ENCODE measurements at regions not wholly inside any gene's neighbourhood (a gene's known extent, or its start where the extent isn't known, plus 50 kb on each side); places are given as distances from the start of the nearest gene placed in this dataset.

DNA sequence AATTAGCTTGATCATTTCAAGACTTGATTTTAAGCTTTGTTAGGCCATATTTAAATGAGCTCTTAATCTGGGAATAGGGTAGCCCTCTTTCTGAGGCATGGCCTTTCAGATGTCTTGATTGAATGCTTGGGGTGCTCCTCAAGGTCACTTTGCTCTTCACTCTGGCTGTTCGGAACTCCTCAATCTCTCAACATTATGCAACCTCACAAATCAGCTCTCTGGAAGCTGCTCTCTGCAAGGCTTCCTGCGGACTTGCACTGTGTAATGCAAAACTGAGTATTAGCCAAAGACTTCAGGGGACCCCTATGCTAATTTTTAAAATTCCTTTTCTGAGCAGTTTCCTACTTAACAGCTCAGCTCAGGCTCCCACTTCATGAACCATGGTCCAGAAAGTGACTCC, 398.3 kb downstream of the PRDM5 start:
- no peak for DNase-seq

DNA sequence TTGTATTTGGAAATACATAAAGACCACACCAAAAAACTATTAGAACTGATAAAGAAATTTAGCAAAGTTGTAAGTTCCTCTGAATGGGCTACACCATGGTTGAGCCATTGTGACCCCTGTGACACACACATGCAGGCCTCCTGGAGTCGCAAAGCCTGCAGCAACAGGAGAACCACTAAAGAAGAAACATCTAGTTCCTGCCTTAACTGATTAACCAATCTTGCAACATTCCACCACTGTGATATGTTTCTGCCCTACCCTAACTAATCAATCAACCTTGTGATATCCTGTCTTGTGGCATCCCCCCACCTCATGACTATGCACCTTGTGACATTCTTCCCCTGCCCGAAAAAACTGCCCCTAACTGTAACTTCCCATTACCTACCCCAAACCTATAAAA, 401.8 kb downstream of the PRDM5 start:
- DNase-seq: no peak

DNA sequence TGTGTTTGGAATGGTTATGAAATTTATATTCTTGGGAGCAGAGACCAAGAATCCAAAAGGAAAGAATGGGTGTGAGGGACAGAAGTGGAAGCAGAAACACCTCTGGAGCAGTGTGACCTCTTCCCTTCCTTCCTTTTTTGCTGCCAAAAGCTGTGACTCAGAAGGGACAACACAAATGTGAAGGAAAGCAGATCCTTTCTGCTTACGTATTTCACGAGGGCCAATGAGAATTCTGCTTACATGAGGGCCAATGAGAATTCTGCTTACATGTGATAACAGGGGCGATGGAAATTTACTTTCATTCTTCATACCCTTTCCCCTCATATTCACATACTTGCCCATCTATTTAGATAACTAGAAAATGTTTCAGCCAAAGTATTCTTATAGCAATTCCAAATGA, 404.6 kb downstream of the PRDM5 start:
- peak; percentile 18 for DNase-seq

DNA sequence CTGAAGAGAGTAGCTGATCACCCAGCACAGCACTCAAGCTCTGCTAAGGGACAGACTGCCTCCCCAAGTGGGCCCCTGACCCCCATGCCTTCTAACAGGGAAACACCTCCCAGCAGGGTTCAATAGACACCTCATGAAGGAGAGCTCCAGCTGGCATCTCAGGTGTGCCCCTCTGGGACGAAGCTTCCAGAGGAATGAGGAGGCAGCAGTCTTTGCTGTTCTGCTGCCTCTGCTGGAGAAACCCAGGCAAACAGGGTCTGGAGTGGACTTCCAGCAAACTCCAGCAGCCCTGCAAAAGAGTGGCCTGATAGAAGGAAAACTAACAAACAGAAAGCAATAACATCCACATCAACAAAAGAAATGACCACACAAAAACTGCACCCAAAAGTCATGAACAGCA, 412.8 kb downstream of the PRDM5 start:
- DNase-seq: no peak

DNA sequence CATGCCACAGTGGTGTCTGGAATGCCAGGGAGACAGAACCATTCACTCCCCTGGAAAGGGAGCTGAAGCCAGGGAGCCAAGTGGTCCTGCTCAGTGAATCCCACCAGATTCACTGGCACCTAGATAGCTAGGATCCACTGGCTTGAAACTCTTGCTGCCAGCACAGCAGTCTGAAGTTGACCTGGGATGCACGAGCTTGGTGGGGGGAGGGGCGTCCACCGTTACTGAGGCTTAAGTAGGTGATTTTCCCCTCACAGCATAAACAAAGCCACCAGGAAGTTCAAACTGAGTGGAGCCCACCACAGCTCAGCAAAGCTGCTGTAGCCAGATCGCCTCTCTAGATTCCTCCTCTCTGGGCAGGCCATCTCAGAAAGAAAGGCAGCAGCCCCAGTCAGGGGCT, 413.3 kb downstream of the PRDM5 start:
- DNase-seq: no peak

DNA sequence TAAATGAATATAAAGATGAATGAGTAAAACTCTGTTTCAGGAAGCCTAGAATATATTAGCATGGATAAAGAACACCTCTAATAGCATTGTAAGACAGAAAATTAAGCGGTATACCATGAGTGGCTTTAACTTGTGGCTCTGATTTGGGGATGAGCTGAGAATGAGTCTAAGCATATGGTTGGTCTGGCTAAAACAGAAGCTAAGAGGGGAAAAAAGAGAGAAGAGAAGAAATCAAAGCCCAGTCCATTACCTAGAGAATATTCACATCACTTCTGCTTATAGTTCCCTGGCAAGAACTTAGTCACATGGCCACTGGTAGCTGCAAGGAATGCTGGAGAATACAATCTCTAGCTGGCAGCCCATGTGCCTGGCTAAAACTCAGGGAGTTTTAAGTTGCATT, 414.5 kb downstream of the PRDM5 start:
- no peak for DNase-seq

DNA sequence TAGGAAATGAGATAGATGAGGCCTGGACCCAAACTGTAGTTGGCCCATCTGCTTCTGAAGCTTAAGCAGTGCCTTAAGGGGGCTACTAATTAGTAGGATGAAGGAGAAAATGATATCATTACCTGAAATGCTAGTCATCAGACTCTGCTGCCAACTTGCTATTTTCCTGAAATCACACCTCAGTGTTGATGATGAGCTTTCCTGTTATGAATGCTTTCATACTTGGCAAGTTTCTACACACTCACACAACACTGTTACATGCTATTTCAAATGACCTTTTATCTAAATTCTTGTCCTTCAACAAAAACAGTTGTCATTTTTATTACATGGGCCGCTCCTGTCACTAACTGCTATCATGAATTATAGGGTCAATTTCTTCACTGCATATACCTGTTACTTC, 416.0 kb downstream of the PRDM5 start:
- DNase-seq: no peak

DNA sequence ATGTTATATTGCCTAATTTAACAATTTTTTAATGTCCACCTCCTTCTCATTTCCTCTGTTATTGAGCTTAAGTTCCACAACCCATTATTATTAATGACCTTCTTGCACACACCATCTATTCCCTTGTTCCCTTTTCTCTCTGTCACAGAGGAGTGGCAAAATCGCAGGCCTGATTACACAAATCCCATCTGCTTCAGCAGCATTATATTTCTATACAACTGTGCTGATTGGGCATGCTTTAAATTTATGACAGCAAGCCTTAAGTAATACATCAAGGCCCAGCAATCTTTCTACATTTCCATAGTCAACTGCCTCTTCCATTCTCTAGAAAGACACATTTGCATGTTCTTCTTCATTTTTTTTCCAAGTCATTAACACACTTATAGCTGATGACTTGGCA, 423.8 kb downstream of the PRDM5 start:
- no peak for DNase-seq

DNA sequence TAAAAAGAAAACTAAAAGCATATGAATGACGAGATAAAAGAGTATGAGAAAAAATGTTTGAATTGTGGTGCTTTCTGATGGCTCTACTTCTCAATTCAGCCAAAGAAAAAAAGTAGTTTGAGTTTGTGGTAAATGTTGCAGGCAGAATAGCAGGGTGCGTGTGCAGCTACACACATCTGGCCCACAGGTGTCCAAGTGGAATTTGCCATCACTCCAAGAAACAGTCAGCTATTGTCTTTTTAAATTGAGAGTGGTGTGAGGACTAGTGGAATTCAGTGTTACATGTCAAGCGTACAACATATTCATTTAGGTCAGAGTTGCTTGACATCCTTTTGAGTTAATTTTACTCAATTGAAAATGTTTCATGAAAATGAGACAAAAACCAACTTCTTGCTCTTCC, 424.8 kb upstream of the MAD2L1 start:
- DNase-seq: no peak

DNA sequence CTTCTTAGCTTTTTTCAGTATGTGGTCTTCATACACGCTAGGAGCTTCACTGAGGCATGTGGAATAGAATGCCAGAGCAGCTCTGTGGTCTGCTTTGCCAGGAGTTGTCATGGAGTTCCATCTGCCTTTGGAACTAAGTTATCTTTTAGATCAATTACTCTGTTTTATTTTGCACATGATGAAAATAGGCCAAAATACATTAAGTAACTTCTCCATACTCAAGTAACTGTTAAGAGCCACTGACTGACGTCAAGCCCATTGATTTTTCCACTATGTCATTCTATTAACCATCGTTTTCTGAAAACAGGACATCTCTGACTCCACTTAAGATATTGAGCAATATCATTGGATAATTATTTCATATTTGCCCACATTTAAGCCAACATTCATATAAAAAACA, 415.1 kb upstream of the MAD2L1 start:
- no peak for DNase-seq

DNA sequence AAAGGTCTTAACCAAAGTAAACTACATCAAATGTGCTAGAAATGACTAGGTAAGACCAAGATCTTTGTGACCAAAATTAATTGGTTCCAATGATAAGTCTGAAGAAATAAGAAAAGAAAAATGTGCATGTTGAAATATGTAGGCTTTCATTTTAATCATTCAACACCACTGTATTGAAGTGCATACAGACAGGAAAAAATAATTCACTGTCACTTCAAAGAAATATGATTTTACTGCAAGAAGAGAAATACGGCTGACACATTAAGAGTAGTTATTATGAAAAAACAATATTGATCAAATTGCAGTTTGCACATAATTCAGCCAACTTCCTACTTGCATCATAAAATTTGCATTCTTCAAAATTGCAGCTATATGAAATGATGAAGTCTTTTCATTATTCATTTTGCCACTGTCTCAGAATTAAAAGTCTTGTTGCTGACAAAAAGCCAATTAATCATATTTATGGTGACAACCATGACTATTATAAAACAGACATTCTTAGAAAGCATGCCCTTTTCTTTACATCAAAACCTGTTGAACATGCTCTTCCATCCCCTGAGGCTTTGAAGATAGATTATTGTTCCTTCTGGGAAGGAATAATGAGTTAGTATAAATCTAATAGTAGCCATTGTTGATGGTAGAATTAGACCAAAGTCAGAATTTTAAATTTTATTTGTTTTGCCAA, 405.9 kb upstream of the MAD2L1 start:
- DNase-seq: no peak

DNA sequence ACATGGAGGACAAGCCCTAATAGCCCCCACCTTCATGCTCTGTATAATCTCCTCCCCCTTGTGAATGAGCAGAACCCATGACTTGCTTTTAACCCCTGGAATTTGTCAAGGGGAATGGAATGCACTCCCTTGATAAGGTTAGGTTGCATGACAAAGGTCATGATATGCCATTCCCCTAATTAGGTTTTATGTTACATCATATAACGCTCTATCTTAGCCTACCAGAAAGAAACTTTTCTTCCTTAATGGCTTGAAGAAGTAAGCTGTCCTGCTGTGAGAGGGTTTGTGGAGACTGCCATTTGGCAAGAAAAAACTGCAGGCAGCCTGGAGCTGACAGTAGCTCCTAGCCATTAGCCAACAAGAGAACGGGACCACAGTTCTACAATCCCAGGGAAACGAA, 399.8 kb upstream of the MAD2L1 start:
- no peak for DNase-seq

DNA sequence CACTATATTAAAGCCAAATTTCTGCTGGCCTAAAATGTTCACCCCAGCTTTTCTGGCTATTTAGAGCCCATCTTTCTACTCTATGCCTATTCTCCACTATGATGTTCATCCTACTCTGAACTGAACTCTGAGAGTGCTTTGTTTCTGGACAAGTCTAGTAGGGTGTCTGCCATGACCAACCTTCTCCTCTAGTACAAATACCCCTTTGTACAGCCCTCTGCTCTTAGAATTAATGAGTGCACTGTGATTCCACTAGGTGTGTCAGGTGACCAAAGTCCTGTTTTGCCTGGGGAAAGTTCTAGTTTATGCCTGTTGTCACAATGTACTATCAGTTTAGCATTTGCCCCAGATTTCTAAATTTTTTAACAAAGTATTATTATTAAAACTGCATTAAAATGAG, 388.1 kb upstream of the MAD2L1 start:
- DNase-seq: no peak

DNA sequence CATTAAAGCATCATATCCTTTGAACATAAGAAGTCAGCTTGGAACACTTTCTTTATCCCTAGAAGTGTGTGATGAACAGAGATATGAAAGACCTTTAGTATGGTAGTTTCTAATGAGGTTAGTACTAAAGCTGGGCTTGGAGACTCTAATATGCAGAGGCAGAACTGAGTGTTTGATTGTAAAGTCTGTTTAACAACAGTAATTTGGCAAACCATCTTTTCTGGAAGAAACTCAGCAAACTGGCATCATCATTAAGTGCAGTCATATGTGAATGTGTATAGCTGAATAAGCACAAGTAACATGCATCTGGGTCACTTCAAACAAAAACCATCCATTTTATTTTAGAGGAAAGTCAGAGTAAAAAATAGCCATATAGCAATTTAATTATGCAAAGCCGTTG, 385.9 kb upstream of the MAD2L1 start:
- DNase-seq: no peak

DNA sequence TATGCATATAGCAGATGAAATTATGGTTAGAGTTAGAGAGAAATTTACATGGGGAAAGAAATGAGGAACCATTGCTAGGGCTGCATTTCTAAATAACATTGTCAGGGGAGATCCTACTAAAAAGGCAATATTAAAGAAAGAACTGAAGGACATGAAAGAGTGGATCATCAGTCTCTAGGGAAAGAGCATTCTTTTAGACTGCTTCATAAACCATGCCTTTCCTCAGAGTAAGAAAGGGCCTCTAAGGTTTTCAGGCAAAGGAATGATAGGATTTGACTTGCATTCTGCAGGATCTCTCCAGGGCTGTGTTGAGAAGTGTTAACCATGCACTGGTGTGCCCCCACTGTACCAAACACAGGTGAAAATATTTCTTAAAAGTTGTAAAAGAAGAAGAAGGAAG, 385.4 kb upstream of the MAD2L1 start:
- DNase-seq: no peak

DNA sequence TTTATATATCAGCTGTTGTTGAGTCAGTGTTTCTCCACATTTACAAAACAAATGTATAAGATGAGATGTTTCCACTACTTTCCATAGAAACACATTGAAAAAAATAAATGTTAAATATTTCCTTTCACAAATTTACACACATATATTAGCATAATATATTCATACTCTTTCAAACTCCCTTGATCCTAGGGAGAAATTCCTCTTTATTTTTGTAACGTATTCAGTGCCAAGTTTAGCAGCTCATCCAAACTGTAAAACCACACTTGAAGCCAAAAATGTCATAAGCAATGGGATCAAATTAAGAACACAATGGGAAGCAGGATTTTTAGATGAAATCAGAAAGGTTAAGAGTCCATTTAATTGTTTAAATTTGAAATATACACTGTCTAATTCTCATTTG, 381.1 kb upstream of the MAD2L1 start:
- no peak for DNase-seq

DNA sequence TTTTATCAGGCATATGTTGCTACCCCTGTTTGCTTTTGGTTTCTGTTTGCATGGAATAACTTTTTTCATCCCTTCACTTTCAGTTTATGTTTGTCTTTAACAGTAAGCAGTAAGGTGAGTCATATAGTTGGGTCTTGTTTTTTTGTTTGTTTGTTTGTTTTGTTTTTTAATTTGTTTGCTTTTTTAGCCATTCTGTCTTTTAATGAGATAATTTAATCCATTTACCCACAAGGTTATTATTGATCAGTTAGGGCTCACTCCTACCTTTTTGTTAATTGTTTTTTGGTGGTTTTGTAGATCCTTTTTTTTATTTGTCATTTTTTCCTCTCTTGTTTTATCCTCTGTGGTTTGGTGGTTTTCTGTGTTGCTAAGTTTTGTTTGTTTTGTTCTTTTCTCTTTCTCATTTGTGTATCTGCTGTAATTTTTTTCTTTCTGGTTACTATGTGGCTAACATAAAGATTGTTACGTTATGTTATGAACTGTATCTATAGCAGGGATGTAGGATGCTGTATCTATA, 379.5 kb upstream of the MAD2L1 start:
- no peak for DNase-seq

DNA sequence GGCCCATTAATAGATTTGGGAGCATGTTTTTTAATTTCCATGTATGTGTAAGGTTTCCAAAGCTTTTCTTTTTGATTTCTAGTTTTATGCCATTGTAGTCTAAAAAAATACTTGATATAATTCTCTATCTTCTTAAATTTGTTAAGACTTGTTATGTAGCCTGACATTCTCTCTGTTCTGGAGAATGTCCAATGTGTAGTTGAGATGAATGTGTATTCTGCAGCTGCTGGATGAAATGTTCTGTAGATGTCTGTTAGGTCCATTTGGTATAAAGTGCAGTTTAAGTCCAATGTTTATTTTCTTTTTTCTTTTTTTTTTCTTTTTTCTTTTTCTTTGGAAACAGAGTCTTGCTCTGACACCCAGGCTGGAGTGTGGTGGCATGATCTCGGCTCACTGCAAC, 378.5 kb upstream of the MAD2L1 start:
- DNase-seq: no peak

DNA sequence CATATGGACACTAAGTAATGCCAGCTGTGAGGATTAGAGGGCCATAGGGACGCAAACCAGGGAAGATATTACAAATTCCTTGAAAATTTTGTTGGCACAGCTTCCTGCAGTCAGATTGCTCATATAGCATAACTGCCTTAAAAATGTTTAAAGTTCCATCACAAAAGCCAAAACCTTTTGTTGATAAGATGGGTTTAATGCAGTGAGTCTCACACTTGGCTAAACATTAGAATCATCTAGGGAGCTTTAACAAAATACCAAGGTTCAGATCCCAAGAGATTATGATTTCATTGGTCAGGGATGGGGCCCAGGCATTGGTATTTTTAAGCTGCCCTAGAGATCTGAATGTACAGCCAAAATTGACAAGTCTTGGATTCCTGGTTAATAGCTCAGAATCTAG, 376.5 kb upstream of the MAD2L1 start:
- no peak for DNase-seq

DNA sequence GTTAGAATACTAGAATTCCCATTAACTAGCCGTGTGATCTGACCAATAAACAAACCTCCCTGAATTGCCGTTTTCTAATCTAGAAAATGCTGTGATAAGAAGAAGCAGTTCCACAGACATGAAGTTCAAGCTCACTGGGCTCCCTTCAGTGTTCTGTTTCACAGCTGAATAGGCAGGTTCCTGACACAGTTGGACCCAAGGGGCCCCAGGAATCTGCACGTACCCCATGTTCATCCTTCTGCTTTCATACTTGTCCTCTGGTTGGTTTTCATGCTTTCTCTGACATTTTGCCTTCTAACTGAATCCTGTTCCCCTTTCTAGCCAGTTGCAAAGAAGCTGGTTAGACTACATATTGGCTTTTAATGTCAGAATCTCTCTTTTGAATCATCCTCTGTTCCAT, 374.1 kb upstream of the MAD2L1 start:
- DNase-seq: no peak

DNA sequence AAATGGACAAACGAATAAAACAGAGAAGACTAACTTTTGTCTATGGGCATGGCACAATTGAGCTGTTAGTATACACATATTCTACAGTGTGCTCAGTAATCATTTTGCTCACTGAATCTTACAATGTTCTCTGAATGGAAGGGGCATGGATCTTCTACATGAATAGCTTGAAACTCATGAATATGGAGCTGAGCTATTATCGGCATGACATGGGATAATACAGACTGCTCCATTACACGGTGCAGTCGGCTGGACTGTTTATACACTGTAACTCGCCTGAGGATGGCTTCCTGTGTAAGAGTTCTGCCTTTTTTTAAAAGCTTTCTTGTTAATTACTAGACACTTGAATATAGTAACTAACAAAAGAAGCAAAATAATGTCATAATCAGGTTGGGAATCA, 368.5 kb upstream of the MAD2L1 start:
- DNase-seq: no peak

DNA sequence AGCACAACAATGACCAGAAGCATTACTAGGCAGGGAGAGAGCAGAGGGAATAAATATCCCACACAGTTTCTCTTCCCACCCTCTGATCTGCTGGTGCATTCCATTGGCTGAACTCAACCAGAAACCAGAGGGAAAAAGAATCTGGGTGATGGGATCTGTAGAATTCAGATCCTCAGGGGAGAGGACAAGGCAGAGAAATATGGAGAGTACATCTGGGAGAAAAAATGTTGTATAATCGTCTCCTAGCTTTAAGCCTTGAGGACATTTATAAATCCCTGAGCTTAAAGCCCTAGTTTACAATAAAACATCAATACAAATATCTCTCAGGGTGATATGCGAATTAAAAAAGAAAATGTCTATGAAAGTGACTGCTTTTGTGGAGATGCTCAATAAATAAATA, 368.1 kb upstream of the MAD2L1 start:
- DNase-seq: no peak

DNA sequence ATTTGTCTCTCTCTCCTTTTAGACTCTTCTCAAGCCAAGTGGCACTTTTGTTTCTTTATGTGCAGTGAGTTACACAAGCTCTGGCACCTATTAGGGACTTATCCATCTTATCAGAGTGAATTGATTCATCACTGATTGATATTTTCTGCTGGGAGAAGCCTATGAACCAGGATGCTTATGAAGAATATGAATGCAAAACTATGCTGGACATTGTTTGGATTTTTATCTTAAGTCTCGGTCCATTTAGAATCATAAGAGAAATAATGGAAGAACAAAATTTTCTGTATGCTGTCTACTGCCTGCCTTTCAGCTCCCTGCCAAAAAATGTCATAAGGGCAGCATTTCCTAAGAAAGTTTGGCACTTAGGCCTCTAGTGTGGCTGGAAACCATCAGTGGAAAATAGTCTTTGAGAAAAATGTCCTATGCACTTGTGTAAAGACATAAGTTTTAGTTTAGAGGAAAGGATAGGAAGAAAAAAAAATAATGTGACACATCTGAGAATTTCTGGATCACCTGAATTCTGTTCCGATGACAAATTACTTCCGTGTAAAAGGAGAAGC, 365.7 kb upstream of the MAD2L1 start:
- DNase-seq: no peak

DNA sequence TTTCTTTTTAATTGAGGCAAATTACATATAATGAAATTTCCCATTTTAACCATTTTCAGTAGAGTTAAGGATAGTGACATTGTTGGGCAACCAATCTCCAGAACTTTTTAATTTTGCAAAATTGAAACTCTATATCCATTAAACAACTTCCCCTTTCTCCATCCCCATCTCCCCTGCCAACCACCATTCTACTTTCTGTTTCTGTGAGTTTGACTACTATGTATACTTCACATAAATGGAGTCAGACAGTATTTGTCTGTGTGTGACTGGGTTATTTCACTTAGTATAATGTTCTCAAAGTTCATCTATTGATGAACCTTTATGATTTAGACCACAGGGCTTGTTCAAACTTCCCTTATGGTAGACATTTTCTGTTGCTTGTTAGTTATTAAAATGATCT, 364.5 kb upstream of the MAD2L1 start:
- no peak for DNase-seq

DNA sequence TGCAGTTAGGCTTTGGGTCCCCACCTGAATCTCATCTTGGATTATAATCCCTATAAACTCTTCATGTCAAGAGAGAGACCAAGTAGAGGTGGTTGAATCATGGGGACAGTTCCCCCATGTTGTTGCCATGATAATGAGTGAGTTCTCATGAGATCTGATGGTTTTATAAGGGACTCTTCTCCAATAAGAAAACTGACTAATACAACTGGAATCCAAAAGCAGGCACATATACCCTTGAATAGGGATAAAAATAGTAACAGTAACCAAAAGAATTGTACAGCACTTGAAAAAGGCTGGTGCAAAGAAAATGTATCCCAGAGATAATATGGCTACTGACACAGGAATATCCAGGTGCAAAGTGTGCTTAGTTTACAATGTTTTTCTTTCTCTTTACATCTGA, 351.5 kb upstream of the MAD2L1 start:
- DNase-seq: no peak
